ENCODE measurements at regions not wholly inside any gene's neighbourhood (a gene's known extent, or its start where the extent isn't known, plus 50 kb on each side); places are given as distances from the start of the nearest gene placed in this dataset.
"Not testable (repeated sequence)": the region's sequence is repeated elsewhere in the genome, so short reads cannot be mapped to it uniquely, and the experiment has no call there.

GRCh38 chr12:89289720-89290119 is 62.6 kb downstream of the DUSP6 start:
- no peak for DNase-seq

- no peak for DNase-seq
Measured at GRCh38 chr12:89288959-89289358, 63.3 kb downstream of the DUSP6 start.

- DNase-seq: peak; percentile 75 to 78
Measured at GRCh38 chr12:89286501-89286900, 65.8 kb downstream of the DUSP6 start.

GRCh38 chr12:89281539-89281867 is 70.8 kb downstream of the DUSP6 start:
- DNase-seq: no peak

DNA sequence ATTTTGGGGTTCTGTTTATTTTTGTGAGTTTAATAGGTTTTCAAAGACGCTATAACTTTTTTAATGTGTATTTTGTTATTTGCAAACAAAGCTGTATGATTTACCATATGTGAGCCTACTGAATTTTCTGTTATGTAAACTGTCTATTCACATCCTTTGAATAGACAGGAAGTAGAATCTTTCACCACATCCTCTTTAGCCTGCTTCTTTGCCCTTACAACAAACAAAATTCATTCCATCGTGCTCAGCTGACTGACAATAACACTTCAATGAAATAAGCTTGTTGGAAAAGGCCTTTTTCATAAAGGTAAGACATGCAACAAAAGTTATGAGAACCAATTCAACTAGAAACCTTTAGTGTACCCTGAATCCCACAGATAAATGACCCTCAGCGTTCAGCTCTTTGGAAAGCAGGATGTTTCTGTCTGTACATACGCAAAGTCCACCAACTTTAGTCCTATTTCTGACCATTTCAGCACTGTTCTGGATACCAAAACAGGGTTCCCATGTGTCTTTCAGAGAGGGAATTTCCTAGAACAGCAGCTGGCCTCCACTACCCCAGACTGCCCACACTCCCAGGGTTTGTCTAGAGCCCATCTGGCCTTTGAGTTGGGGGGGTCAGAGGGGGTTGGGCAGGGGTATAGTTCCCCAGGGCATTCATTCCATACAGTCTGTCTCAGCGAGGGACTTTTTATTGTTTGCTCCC is 71.3 kb downstream of the DUSP6 start:
- no peak for DNase-seq

GRCh38 chr12:89279499-89279898 is 72.8 kb downstream of the DUSP6 start:
- no peak for DNase-seq

DNA sequence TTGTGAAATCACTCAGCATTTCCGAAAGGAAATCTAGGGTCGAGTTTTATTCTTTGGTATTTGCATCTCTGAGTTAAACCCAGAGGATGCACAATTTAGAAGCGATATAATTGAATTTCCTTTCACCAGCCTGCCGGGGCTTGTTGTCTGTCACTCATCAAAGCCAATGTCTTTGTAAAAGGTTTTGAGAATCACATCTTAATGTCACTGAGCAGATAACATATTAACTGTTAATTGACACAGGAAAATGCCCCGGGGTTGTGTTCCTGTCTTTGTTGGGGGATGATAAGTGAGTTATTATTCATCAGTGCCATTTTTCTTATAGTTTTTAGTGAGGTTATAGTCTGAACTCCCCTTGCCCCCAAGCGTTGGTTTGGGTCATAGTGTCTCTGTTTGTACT is 73.4 kb downstream of the DUSP6 start:
- no peak for DNase-seq

DNA sequence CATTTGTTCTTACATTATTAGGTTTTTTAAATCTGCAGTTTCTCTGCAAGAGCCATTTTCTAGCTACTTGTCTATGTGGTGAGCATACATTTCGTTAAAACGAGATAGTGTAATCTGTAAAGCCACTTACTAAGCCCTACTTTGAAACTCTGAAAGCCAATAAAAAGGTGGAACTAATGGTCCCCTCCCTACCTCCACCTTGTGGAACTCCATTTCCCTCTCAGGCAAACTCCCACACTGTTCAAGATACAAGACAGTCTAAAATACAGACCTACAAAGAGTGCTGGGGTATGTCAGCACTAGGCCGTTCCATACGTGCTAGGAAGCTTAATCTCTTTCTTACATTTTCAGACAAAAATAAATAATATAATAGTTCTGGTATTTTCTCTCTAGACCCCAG is 74.1 kb downstream of the DUSP6 start:
- no peak for DNase-seq

DNA sequence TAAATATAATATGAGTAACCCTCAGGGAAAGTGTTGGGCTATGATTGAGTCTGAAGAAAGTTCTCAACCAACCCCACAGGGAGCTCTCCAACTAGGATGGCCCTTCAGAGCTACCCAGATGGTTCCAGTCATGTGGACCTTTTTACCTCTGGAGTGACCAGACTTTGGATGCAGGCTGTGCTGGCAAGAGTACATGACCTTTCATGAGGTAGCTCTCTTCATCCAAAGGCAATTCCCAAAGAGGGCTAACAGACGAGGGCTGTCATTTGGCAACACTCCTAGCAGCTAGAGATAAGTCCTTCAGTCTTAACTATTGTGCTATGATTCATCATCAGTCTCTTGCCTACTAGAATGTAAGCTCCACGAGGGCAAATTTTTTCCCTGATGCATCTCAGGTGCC is 75.4 kb downstream of the DUSP6 start:
- no peak for DNase-seq

GRCh38 chr12:89273525-89273924 is 78.8 kb downstream of the DUSP6 start:
- DNase-seq: no peak

DNA sequence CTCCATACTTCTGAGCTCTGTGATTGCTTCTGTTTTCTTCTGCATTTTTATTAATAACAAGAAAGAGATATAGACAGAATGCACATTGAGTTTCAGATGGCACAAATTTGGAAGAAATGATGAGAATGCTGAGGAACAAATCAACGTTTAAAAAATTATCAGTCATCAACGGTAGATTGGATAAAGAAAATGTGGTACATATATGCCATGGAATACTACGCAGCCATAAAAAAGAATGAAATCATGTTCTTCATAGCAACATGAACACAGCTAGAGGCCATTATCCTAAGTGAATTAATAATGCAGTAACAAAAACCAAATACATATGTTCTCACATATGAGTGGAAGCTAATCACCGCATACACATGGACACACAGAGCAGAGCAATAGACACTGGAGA is 81.8 kb downstream of the DUSP6 start:
- DNase-seq: no peak

- DNase-seq: no peak
Measured at GRCh38 chr12:89269174-89269573, 83.1 kb downstream of the DUSP6 start.

DNA sequence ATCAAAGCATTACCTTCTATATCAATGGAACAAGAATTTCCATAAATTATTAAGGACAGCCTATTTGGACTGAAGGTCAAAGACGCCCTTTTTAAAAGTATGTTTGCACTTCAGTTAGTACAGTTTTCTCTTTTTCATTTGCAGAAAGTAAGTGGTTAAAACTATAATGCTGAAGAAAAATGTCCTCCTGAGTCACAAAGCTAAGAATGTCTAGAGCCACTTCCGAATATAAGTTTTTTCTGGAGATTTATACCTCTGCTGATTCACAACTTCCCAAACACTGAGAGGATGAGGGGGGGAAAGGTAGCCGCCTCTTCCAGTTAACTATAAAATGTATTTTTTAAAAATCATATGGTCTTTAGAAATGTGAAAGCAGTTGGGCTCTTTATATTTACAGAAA is 84.9 kb downstream of the DUSP6 start:
- no peak for DNase-seq

DNA sequence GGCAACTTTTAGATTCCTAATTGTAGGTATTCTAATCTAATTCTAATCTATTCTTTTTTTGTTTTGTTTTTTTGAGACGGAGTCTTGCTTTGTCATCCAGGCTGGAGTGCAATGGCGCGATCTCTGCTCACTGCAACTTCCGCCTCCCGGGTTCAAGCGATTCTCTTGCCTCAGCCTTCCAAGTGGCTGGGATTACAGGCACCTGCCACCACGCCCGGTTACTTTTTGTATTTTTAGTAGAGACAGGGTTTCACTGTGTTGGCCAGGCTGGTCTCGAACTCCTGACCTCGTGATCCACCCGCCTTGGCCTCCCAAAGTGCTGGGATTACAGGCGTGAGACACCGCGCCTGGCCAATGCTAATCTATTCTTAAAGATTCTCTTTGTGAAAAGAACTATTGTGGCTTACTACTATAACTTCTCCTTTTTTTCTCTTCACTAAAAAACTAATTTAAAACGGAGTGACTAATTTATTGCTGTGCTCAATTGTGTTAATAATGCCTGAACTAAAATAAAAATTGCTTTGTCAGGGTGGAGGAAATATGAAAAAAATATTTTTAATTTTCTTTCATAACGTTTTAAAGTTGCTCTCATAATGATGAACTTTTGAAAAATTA is 85.6 kb downstream of the DUSP6 start:
- DNase-seq: not testable (repeated sequence)

DNA sequence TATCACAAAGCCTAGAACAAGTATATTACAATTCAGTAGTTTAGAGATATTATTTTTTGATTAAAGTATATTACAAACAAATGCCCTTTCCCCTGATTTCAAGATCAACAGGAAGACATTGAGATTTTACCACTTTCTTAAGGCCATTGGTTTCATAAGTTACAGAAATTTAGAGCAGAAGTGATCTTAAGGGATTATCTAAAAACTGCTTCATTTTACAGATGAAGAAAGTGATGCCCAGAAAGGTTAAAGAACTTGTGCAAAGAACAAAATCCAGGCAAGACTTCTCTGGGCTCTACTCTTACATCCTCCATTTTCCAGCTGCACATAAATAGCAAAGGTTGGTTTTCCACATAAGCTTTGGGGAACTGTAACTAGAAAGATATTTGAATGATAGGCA is 87.5 kb downstream of the DUSP6 start:
- no peak for DNase-seq

- no peak for DNase-seq
Measured at GRCh38 chr12:89263900-89264299, 88.4 kb downstream of the DUSP6 start.

- peak in 1 of 2 experiments; percentile 3 for DNase-seq
Measured at GRCh38 chr12:89262855-89263552, 89.3 kb downstream of the DUSP6 start.

GRCh38 chr12:89261982-89262381 is 90.3 kb downstream of the DUSP6 start:
- no peak for DNase-seq

DNA sequence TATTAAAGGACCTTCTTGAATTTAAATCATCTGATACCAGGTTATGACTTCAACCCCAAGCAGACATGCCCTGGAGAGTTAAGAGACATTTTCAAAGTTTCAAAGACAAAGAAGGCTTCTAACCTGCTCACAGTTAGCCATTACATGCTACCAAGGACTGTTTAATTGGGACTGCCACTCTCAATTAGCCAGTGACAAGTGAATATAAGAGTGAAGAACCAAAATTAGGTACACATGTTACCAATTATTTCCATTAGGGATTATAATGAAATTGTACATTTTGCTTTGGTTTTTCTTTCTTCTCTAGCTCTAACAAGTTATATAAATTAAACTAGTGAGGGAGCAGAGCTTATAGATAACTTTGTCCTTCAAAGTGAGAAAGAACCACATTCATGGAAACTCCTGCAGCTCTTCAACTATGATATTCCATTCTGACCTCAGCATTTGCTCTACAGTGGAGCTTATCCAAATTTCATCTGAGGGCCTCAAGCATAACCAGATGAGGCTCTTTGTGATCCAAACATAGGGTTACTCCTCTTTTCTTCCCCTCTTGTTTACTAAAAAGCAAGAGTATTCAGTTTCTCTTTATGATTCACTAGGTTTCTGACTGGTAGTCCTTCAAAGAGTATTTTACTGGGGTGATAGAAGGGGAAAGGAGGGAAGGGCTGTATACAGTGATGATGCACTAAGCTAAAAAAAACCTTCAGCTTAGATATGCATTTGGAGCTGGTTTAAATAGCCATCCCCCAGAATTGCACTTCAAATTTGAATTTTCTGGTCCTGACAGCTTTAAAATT is 91.3 kb downstream of the DUSP6 start:
- no peak for DNase-seq

GRCh38 chr12:89259821-89260220 is 92.5 kb downstream of the DUSP6 start:
- no peak for DNase-seq

- no peak for DNase-seq
Measured at GRCh38 chr12:89258240-89258969, 93.9 kb downstream of the DUSP6 start.

DNA sequence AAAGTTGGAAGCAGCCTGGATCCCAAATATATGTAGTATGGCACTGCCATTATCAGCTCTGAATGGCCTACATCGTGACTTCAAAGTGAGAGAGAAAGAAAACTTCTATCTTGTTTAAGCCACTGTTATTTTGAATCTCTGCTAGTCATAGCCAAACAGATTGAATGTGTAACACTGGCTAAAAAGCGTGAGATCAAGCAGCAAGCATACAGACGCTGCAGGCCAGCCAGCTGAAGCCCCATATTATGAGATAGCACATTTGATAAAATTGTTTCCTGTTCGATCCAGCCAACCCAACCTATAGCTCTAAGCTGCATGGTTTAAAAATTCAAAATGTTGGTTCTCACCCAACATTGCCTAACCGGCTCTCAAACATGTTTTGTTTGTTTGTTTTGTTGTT is 95.0 kb downstream of the DUSP6 start:
- DNase-seq: no peak

GRCh38 chr12:89256060-89256459 is 96.2 kb downstream of the DUSP6 start:
- DNase-seq: no peak
